NCI-H460 (cell line): ENCODE measurements at regions not wholly inside any gene's neighbourhood (a gene's known extent, or its start where the extent isn't known, plus 50 kb on each side); places are given as distances from the start of the nearest gene placed in this dataset.

Experiments
- DNase-seq: peaks from one replicate; pipeline ENCODE4 v3.0.0-alpha.2; 2016; ENCODE audit warnings: low read depth; ENCODE audit errors: extremely low read depth

GRCh38 chr3:46146548-46146947, 61.6 kb downstream of the CCR1 start:
- no peak for DNase-seq

DNA sequence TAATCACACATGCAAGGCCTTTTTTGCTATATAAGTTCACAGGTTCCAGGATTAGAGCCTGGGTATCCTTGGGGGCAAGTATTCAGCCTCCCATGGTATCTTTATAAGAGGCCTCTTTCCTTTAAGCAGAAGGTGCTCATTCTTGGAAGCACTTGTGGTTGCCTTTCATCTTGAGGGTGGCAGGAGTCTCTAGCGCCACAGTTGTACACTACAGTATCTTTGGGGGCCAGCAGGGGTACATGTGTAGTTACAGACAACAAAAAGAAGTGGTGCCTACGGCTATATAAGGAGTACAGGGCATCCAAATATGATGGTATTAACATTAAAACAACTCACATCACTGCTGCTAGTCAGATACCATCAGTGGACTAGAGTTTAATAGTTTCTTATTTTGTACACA, 62.1 kb downstream of the CCR1 start:
- no peak for DNase-seq

DNA sequence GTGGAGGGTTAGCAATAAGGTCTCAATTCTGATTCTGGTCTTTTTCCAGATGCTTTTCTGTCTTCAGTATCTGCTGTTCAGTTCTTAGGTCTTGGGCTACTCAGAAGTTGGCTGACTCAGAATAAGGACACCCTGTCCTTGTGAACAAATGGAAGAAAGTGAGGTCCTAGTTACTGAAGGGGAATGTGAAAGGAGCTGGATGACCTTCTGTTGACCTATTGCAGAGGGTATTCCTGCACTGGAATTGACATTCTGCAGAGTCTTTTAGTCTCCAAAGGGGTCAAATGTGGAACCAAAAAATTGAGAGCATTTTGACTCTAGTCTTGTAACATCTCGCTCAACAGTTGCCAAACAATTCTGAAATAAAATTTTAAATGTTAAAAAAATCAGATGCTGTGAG, 63.0 kb downstream of the CCR1 start:
- no peak for DNase-seq

- DNase-seq: no peak
Measured at GRCh38 chr3:46143951-46144473, 64.1 kb downstream of the CCR1 start.

DNA sequence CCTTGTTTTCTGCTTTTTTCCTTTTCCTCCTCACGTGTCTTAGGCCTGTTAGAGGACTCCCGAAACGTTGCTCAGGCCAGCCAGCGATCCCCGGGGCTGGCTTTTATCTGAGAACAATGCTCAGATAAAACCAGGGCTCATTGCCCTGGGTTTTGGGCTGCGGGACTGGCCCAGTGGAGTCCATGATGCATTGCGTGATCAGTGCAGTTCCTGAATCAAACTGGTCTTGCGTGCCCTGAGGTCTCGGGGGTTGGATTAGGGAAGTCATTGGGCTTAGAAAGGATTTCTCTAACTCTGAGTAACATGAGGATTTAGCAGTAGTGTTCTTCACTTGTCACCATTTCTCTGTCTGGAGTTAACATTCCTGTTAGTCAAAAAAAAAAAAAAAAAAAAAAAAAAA, 66.3 kb downstream of the CCR1 start:
- DNase-seq: no peak

- DNase-seq: no peak
Measured at GRCh38 chr3:46138581-46138980, 69.5 kb downstream of the CCR1 start.

DNA sequence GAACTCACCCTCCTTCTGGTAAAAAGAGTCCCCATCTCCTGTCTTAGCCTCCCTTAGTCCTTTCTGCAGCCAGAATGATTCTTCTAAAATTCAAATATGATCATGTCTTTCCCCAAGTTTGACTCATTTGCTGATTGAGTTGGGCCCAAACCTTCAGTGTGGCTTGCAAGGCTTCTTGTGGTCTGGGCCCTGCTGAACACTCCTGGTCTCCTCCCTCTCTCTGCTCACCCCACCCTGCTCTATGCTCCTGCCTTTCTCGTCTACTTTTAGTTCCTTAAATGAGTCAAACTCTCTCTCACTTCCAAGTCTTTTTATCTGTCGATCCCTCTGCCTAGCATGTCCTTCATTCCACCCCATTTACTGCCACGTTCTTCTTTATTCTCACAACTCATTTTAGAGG, 72.6 kb downstream of the CCR1 start:
- DNase-seq: no peak

DNA sequence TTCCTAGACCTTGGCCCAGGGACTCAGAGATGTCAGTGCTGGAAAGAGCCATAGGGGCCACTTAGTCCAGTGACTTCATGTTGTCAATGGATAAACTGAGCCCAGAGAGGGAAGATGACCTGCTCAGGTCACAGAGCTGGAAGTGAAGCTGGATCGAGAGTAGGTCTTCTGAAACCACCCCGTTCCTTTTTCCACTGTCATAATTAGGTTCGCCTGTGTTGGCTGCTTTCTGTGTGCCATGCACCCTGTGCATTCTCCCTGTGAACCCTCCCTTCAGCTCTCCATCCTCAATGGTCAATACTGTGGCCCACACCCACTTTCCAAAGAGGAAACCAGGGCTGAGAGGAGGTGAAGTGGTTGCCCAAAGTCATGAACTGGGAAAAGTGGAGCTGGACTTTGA, 74.8 kb downstream of the CCR1 start:
- DNase-seq: no peak

DNA sequence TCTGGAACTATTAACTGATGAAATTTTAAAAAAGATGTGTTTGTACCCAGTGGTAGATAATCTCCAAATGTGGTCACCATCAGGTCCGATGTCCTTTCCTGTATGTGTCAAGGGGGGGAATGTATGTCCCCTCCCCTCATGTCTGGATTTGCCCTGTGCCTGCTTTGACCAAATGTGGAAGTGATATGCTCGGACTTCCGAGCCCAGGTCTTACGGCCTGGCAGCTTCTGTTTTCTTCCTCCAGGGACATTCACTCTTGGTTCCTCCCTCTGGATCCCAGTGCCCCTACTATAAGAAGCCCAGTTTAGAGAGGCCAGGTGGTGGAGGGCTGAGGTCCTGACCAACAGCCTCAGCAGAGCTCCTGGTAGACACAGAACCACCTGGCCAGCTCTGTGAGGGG, 75.5 kb downstream of the CCR1 start:
- DNase-seq: no peak

GRCh38 chr3:46131884-46132450, 76.1 kb downstream of the CCR1 start:
- DNase-seq: no peak

- no peak for DNase-seq
Measured at GRCh38 chr3:46130631-46131310, 77.3 kb downstream of the CCR1 start.

GRCh38 chr3:46129588-46130272, 78.4 kb downstream of the CCR1 start:
- DNase-seq: no peak

DNA sequence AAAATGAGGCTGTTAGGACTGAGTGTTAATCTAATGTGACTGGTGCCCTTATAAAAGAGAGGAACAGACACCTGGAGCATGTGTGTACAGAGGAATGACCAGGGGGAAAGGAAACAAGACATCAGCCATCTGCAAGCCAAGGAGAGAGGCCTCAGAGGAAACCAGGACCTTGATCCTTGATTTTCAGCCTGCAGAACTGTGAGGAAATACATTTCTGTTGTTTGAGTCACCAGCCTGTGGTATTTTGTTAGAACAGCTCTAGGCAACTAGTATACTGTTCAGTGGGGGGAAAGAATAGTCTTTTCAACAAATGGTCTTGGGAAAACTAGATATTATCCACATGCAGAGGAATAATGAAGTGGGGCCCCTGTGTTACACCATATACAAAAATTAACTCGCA, 80.6 kb downstream of the CCR1 start:
- DNase-seq: no peak

DNA sequence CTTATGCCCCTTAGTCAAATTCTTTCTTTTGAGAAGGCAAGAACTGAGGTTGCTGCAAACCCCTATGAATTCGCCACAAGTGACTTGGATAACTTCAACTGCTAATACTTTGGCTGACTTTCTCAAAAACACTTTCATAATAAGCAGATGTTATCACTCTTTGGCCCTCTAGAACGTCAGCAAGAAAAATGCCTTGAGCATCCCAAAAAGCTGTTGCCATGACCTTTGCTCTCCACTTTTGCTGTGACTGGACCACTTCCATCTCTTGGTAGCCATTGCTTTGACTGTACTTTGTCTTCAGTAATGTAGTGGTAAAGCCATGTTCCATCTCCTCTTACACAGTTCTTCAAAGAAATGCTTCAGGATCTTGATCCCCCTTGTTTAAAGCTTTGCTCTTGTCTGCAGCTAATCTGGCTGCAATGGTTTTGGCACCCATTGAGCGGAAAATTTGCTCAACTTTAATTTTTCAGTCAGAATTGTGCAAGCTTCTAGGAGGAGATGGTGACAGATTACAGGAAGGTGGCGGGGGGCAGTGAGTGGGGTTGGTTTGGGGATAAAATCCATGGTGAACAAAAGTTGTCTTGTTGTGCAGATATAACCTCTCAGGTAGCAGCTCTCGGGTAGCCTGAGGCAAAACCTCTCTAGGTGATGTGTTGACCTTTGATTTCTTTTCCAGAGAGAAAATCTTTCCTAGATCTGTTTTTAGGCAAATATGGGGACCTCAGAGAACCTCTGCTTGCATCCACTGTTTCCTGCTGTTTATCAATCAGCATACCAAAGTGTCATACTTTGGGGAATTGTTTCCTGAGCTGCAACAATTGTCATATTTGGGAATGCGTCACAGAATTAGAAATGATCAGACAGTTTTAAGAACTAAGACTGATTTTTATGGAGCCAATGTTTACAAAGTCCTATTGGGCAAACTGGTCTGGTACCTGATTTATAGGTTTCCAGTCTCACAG, 83.6 kb downstream of the CCR1 start:
- DNase-seq: no peak

DNA sequence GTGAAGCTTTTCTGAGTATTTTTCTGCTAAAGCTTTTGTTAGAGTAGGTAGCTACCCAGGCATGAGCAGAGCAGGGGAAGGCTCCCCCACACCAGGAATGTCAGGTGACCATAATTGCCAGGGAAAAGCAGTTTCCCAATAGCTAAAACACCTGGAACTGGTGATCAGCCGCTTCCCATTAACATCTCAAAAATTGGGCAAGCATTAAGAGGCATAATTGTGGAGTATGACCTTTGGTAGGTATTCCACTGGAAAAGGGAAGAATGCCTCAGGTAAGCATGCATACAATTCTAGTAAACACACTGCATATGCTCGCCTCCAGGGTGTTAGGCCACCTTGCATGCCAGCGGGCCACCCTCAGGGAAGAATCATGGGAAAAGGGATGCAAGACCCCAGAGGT, 84.5 kb downstream of the CCR1 start:
- no peak for DNase-seq

DNA sequence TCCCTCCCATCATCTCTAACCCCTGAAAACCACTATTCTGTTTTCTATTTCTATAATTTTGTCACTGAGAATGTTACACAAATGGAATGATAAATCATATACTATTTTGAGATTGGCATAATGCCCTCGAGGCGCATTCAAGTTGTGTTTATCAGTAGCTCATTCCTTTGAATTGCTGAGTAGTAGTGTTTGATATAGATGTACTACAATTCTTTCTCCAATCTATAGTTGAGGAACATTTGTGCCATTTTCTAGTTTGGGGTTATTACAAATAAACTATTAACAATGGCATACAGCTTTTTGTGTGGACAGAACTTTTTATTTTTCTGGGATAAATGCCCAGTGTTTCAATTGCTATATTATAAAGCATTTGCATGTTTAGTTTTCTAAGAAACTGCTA, 86.0 kb downstream of the CCR1 start:
- DNase-seq: no peak

GRCh38 chr3:46120983-46121382, 87.1 kb downstream of the CCR1 start:
- DNase-seq: no peak

DNA sequence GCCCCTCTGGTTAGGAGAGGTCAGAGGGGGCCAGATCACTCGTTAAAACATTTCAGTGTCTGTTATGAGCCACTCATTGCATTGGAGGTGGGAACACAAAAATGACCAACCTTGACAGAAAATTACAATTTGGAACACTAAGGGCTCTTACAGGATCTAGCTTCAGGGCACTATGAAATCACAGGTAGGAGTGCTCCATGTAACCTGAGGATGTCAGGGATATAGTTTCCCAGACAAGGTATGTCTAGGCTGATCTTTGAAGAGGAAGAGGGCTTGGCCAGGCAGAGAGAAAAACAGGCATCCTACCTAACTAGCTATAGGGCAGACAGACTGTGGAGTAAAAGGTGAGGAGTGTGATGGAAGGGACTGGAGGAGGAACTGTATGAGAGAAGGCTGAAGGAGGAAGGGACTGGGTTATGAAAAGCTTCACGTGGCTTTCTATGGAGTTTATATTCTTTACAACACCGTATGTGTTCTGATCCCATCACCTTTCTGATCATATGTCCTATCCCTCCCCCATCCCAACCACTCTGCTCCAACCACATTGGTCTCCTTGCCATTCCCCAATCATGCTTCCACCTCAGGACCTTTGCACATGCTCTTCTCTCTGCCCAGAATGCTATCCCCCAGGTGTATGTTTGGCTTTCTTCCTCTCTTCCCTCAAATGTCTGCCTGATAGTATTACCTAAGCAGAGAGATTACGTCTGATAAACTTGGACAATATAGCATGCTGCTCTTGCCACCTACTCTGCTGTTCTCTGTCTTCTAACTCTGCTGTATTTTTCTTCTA, 88.2 kb downstream of the CCR1 start:
- DNase-seq: no peak

- DNase-seq: no peak
Measured at GRCh38 chr3:46119253-46119652, 88.9 kb downstream of the CCR1 start.

DNA sequence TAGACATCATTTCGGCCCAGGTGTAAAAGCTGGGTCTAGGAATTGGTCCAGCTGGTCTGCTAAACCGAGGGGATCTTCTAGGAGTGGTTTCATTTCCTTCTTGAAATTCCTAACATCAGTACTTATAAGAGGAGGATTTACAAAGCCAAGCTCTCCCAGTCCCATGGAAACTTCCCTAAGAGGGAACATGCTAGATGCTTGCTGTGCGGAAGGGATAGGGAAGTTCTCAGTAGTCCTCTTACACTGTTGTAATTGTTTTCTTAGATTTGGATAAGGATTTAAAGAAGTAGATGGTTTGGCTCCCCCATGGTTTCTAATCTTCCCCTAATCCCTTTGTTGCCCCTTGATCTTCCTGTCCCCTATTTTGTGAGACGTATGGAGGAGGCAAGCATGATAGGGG, 89.7 kb upstream of the XCR1 start:
- DNase-seq: no peak
